C4-2B (cell line): ENCODE measurements at regions not wholly inside any gene's neighbourhood (a gene's known extent, or its start where the extent isn't known, plus 50 kb on each side); places are given as distances from the start of the nearest gene placed in this dataset.

Source experiments
- H3K27ac ChIP-seq: fragments of 450-650 bp; 2 replicates; pipeline ENCODE4 v1.5.1; 2017
- ZFX ChIP-seq: fragments of 450-650 bp; IDR thresholded peaks from 2 replicates; pipeline ENCODE4 v1.6.1; 2017
- TF ChIP-seq, protein P1 (sequence below): fragments of 450-650 bp; conservative IDR thresholded peaks from 2 replicates; pipeline ENCODE4 v1.5.1; 2017; ENCODE audit warnings: mild to moderate bottlenecking

DNA sequence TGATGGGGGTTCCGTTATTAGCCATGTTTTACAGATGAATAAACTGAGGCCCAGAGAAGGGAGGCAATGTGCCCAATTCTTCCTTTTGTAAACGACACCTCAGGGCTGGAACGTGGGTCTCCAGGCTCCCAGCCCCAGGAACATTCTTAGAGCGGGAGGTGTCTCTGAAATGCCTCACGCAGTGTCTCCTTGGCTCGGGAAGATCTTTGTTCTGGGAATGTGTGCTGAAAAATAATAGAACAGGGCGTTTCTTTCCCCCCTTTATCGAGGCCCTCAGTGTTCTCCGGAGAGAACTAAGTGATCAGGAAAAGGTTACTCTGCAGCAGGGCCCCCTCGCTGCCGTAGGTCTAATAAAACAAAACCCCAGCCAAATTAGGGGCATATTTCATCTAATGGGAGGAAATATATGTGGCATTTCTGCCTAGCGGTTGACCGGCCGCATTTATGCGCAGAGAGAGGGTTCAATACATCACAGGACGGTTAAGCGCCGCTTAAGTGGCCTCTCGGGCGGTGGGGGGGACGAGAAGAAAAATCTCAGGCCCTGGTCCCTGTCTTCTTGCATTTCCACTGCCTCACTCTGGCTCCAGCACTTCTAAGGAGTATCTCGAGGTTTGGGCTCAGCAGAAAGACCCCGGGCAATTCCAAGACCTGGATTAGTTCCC is 564.3 kb downstream of the MN1 start:
- TF ChIP-seq, protein P1, sequence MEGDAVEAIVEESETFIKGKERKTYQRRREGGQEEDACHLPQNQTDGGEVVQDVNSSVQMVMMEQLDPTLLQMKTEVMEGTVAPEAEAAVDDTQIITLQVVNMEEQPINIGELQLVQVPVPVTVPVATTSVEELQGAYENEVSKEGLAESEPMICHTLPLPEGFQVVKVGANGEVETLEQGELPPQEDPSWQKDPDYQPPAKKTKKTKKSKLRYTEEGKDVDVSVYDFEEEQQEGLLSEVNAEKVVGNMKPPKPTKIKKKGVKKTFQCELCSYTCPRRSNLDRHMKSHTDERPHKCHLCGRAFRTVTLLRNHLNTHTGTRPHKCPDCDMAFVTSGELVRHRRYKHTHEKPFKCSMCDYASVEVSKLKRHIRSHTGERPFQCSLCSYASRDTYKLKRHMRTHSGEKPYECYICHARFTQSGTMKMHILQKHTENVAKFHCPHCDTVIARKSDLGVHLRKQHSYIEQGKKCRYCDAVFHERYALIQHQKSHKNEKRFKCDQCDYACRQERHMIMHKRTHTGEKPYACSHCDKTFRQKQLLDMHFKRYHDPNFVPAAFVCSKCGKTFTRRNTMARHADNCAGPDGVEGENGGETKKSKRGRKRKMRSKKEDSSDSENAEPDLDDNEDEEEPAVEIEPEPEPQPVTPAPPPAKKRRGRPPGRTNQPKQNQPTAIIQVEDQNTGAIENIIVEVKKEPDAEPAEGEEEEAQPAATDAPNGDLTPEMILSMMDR: no peak
- no peak for TF ChIP-seq ZFX

DNA sequence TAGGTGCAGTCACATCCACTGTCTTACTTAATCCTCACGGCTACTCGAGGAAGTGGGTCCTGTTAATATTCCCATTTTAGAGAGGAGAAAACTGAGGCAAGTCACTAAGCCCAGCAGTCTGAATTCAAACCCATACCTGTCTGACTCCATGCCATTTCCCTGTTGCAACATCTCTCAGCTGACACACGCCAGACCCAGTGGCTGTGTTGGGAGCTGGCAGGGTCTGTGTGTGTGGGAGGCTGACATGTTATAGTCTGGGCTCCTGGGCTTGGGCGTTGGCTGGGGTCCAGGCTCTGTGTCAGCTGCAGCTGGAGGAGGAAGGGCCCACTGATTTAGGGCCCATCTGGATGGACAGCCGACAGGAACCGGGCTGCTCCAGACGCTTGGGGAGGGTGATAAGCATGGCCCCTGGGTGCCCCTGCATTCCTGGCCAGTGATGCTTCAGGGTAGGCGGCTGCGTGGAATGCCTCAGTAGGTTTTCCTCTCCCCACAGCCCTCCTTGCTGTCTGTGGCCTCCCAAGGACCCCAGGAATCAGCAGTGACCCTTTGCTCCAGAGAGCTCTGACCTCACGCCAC is 562.5 kb downstream of the MN1 start:
- no peak overlapping the region for H3K27ac ChIP-seq
- TF ChIP-seq, protein P1: no peak
- no peak for TF ChIP-seq ZFX

More for the DNA sequence above, 564.3 kb downstream of the MN1 start:
- no peak overlapping the region for H3K27ac ChIP-seq

DNA sequence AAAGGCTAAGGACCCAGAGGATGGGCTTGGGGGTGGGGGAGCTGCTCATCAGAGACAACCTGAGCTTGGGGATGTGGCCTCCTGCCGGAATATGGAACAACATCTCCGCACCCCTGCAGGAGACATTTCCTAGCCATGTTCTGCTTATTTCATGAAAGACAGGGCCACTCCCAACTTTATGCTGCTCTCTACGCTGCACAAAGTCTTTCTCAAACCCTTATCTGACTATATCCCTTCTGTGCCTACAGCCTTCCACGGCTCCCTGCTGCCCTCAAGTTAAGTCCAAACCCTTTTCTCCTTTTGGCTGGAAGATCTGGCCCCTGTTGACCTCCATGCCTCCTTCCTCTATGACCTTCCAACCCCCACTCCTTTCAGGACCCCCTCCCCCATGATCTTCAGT is 562.0 kb downstream of the MN1 start:
- H3K27ac ChIP-seq: no peak overlapping the region
- TF ChIP-seq ZFX: no peak
- TF ChIP-seq, protein P1: no peak

DNA sequence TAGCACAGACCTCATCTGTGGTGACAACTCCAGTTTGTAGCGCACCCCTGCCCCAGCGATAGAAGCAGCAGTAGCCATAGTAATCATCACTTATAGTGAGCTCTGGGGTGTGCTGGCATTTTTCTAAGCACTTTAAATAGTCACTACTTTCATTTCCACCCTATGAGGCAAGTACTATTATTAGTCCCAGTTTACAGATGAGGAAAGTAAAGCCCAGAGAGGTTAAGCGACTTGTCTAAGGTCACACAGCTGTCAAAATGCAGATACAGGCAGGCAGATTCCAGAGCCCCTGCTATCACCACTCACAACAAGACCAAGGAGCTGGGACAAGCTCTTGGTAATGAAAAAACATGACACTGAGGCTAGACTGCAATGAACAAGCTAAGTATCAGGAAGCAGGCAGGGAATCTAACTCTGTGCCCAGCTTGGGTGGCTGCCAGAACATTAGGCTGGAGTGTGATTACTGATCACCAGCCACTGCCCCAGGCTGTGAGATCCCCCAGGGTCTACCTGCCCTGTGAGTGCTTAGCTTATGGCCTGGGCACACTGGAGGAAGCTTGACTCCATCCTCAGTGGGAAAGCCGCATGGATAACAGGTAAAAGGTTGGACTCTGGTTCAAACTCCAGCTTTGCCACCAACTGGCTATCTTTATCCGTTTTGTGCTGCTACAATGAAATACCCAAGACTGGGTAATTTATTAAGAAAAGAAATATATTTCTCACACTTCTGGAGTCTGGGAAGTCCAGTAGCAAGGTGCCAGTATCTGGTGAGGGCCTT is 561.1 kb downstream of the MN1 start:
- TF ChIP-seq ZFX: no peak
- TF ChIP-seq, protein P1: no peak
- no peak overlapping the region for H3K27ac ChIP-seq

DNA sequence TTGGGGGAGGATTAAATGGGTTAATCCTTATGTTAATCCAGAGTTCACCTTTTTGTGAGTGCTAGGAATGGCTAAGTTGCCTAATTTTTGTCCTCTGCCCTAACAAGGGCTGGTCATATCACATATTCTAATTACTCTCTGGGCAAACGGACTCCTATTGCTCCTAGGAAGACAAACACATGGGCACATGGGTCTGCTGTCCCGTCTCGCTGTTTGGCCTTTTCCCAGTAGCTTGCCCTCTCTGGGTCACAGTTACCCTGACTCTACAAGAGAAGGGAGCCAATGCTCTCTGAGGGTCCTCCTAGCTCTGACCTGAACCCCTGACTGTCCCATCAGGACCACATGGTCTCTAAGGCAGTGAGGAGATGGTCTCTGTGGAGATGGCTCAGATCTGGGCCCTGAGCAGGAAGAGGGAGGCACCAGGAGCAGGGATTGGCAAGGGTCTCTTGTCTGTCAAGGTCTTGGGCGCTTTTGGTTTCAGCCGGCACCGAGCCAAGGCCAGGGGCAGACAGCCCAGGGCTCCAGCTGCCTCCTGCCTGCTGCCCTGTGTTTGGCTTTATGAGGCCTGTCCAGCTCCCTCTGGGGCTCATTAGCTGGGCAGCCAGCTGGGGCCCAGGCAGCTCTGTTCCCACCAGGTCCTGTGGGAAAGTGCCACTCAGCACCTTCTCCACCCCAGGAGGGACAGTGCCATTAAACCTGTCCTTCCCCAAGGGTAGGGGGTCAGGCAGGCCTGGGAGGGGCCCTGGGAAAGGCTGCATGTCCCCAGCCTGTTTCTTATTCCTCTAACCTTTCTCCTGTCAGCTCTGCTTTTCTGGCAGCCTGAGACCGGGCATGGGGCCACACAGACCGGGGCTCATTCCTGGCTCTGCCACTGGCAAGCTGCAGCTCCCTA is 559.9 kb downstream of the MN1 start:
- TF ChIP-seq ZFX: no peak
- TF ChIP-seq, protein P1: no peak
- H3K27ac ChIP-seq: no peak overlapping the region

DNA sequence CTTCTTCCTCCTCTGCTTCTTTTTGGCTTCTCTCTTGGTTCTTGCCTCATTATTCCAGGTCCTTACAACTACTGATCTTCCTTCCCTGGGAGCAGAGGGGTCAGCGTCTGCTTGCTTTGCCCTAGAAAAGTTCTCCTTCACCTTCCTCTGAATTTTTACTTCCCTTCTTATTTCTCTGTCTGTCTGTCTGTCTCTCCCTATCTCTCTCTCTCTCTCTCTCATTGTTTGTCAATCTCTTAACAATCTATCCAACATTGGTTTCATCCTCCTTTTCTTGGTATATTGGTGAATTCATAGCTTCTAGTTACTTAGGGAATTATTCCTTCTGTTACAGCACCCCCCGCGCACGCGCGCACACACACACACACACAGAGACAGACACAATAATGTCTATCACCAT is 559.1 kb downstream of the MN1 start:
- TF ChIP-seq, protein P1: no peak
- no peak for TF ChIP-seq ZFX
- H3K27ac ChIP-seq: no peak overlapping the region
